ENCODE measurements at regions not wholly inside any gene's neighbourhood (a gene's known extent, or its start where the extent isn't known, plus 50 kb on each side); places are given as distances from the start of the nearest gene placed in this dataset.

DNA sequence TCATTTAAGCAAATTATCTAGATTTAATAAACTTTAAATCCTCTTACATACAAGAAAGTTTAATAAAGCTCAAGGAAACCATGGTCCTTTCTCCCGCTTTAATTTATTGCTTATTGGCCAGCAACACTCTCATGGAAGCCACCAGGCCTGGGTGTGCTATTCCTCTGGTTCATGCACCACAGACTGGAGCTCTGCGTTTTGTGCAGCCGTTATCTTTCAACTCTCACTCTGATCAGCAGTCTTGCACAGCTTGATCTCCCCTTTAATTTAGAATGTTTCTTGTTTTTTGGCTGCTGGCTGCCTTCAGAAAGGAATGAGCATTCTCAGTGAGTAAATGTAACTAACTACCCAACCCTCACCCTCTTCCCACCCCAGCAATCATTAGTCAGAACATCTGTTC, 318.7 kb downstream of the MEIS1 start:
- no peak overlapping the region for H3K4me2 ChIP-seq
- TF ChIP-seq Cebpa-rat (IDR thresholded peaks at IDR 0.05) = no peak
- peaks cover 7% of the 10 kb centered on the region; the same call in 1 of the 2 replicates for H3K4me1 ChIP-seq
- H4K20me1 ChIP-seq = no peaks in the 10 kb centered on the region
- no peak overlapping the region for H3K27ac ChIP-seq
- no peak overlapping the region for H3K9ac ChIP-seq
- H3K27me3 ChIP-seq = no peaks in the 10 kb centered on the region
- no peaks in the 10 kb centered on the region for H3K36me3 ChIP-seq
- H3K9me3 ChIP-seq = 0 out of 2 replicates have a peak, but pooled peaks cover 5% of the 10 kb centered on the region
- H3K4me3 ChIP-seq = no peak overlapping the region

DNA sequence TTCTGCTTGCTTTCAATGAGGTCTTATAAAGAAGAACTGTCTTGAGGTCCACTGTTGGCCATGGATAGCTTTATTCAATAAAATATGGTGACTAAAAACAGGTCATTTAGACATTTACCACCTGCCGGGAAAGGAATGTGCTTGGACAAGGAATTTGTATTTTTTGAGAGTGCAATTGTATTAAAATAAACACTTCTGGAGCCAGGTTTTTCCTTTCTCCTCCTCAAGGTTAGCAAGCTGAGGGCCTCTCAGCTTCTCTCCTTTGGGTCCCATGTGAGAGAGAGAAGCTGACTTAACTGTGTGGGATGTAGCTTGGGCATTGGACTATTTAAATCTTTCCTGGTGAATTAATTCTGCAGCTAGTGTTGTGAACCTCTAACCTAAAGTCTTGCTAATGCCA, 321.0 kb downstream of the MEIS1 start:
- Histone ChIP-seq H3K4me2 (no peak overlapping the region), H3K27ac (no peak overlapping the region), H4K20me1 (no peaks in the 10 kb centered on the region), H3K4me3 (no peak overlapping the region), H3K36me3 (no peaks in the 10 kb centered on the region), H3K4me1 (no peaks in the 10 kb centered on the region), H3K9me3 (0 out of 2 replicates have a peak, but pooled peaks cover 5% of the 10 kb centered on the region), H3K9ac (no peak overlapping the region), H3K27me3 (no peaks in the 10 kb centered on the region)
- TF ChIP-seq Cebpa-rat (IDR thresholded peaks at IDR 0.05) = no peak

DNA sequence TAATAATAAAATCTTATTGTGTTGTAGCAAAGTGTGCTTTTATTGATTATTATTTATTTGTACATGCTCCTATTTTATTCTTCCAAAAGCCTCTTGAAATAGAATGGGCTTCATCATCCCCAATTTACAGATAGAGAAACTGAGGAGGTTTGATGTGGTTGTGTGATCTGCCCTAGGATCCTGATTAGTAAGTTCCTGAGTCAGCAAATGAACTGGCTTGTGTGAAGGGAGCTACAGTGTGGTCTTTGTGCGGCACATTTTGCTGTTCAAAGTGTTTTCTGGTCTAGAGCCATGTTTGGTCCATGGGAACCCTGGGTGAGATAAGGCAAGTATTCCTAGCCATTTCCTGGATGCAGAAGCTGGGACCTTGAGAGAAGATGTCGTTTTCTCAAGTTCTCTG, 326.9 kb downstream of the MEIS1 start:
- TF ChIP-seq Cebpa-rat (IDR thresholded peaks at IDR 0.05) = no peak
- no peak overlapping the region for H3K4me3 ChIP-seq
- H3K9ac ChIP-seq = no peak overlapping the region
- no peaks in the 10 kb centered on the region for H3K27me3 ChIP-seq
- H3K27ac ChIP-seq = no peak overlapping the region
- no peak overlapping the region for H3K4me2 ChIP-seq
- H3K4me1 ChIP-seq = no peaks in the 10 kb centered on the region
- no peaks in the 10 kb centered on the region for H3K36me3 ChIP-seq
- H3K9me3 ChIP-seq = 0 out of 2 replicates have a peak, but pooled peaks cover 5% of the 10 kb centered on the region
- no peaks in the 10 kb centered on the region for H4K20me1 ChIP-seq

DNA sequence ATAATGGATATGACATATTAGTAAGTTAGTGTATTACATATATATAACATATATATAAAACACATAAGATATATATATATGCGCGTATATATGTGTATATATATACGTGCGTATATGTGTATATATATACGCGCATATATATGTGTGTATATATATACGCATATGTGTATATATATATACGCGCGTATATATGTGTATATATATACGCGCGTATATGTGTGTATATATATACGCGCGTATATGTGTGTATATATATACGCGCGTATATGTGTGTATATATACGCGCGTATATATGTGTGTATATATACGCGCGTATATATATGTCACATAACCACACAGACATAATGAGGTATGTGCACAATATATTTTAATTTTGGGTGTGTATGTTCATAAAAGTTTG, 327.8 kb downstream of the MEIS1 start:
- no peak overlapping the region for H3K9ac ChIP-seq
- H3K4me3 ChIP-seq = no peak overlapping the region
- H3K9me3 ChIP-seq = no peaks in the 10 kb centered on the region
- H4K20me1 ChIP-seq = no peaks in the 10 kb centered on the region
- no peak overlapping the region for H3K4me2 ChIP-seq
- TF ChIP-seq Cebpa-rat (IDR thresholded peaks at IDR 0.05) = no peak
- H3K4me1 ChIP-seq = no peaks in the 10 kb centered on the region
- H3K27me3 ChIP-seq = no peaks in the 10 kb centered on the region
- H3K27ac ChIP-seq = no peak overlapping the region
- no peaks in the 10 kb centered on the region for H3K36me3 ChIP-seq

DNA sequence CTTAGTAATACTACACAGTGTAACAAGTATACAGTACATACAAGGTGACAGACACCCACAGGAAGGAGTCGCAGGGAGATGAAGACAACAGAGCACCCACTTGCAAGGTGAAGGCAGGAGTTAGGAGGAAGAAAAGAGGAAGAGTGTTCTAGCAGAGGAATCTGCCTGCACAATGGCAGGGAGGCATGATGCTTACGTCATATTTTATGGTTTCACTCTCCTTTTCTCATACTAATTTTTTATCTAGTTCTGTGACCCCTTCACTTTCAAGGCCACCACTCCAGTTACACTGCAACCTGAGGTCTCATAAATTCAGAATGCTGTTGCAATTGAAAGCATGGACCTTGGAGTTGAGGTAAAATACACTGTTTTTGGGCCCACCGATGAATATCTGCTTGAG, 331.7 kb downstream of the MEIS1 start:
- Histone ChIP-seq H3K4me2 (no peak overlapping the region), H3K9me3 (no peaks in the 10 kb centered on the region), H3K4me1 (peaks cover 13% of the 10 kb centered on the region), H4K20me1 (no peaks in the 10 kb centered on the region), H3K9ac (no peak overlapping the region), H3K27ac (no peak overlapping the region), H3K36me3 (no peaks in the 10 kb centered on the region), H3K4me3 (no peak overlapping the region), H3K27me3 (no peaks in the 10 kb centered on the region)
- TF ChIP-seq Cebpa-rat (IDR thresholded peaks at IDR 0.05) = no peak

DNA sequence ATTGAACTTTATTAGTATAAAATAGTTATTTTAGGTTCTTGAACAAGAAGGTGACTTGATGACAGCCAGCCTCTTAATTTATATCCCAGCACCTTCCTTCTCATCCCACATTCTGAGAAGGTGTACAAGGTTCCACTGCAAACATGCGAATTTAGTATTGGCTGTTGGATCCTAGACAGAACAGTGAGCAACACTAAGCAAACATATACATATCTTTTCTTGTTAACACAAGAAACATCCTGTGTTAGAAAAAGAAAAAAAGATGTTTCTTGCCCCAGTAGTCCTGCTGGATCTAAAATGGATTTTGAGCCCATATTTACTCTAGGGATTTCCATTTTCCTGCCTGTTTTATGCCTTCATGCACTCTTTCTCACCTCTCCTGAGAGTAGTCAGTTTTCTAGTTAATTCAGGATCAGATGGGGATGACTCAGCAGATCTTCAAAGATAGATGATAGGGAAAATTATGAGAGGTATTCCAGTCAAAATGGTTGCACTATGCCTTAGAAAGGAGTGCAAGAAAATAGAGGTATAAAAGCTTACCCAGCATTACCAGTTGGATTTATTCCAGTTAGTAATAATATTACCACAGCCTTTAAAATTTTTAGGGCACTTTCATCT, 336.5 kb downstream of the MEIS1 start:
- H3K27ac ChIP-seq = no peak overlapping the region
- no peak overlapping the region for H3K4me3 ChIP-seq
- no peaks in the 10 kb centered on the region for H3K9me3 ChIP-seq
- peaks cover 13% of the 10 kb centered on the region for H3K4me1 ChIP-seq
- TF ChIP-seq Cebpa-rat (IDR thresholded peaks at IDR 0.05) = no peak
- H3K4me2 ChIP-seq = no peak overlapping the region
- H3K27me3 ChIP-seq = no peaks in the 10 kb centered on the region
- H3K9ac ChIP-seq = no peak overlapping the region
- H4K20me1 ChIP-seq = no peaks in the 10 kb centered on the region
- no peaks in the 10 kb centered on the region for H3K36me3 ChIP-seq

DNA sequence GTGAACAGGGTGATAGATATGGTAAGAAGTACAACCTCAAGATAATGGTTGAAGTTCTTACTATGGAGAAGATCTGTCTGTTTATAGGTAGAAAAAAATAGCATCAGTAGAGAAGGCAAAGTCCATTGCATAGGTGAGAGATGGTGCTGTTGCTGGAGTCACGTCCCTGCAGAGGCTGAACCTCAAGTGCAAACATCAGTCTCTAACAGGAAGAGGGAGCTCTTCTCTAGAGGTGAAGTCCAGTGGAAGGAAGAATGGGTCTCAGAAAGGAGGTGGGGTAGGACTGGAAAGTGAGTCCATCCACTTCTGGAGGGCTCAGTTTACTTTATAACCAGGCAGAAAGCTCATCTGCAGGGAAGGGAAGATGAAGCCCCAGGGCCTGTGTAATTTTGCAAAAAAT, 337.7 kb downstream of the MEIS1 start:
- Histone ChIP-seq H3K36me3 (no peaks in the 10 kb centered on the region), H4K20me1 (no peaks in the 10 kb centered on the region), H3K4me1 (peaks cover 13% of the 10 kb centered on the region), H3K9ac (no peak overlapping the region), H3K27me3 (no peaks in the 10 kb centered on the region), H3K9me3 (no peaks in the 10 kb centered on the region), H3K4me2 (no peak overlapping the region), H3K4me3 (no peak overlapping the region), H3K27ac (no peak overlapping the region)
- TF ChIP-seq Cebpa-rat (IDR thresholded peaks at IDR 0.05) = no peak

DNA sequence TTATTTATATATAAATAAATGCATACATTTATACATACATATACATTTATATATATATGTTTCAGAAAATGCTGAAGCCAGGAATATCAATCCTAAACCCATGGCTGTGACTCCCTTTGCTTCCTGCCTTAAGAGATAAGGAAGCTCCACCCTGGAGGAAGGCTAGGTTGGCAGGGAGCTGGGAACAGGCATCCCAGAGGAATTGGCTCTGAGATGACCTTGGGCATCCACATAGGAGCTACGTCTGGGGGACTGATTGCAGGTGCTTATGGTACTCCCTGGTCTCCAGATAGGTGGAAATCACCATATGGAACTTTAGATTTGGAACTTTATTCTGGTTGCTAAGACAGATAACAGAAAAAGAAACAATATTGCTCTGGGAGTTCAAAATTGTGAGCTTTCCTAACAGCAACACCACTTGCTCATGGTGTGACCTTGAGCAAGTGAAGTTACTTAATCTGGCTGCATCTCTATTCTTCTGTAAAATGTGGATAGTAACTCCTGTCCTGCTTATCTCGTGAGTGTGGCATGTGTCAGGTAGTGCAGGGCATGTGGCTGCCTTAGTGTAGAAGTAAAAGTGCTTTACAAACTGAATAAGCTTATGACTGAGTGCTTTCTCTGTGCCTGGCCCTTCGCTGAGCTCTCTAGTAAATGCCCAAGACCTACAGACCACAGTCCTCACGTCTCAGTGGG, 341.0 kb downstream of the MEIS1 start:
- Histone ChIP-seq H3K36me3 (no peaks in the 10 kb centered on the region), H3K9ac (no peak overlapping the region), H3K27me3 (no peaks in the 10 kb centered on the region), H3K4me2 (no peak overlapping the region), H3K9me3 (no peaks in the 10 kb centered on the region), H3K27ac (no peak overlapping the region), H4K20me1 (no peaks in the 10 kb centered on the region), H3K4me1 (no peaks in the 10 kb centered on the region), H3K4me3 (no peak overlapping the region)
- TF ChIP-seq Cebpa-rat (IDR thresholded peaks at IDR 0.05) = no peak

DNA sequence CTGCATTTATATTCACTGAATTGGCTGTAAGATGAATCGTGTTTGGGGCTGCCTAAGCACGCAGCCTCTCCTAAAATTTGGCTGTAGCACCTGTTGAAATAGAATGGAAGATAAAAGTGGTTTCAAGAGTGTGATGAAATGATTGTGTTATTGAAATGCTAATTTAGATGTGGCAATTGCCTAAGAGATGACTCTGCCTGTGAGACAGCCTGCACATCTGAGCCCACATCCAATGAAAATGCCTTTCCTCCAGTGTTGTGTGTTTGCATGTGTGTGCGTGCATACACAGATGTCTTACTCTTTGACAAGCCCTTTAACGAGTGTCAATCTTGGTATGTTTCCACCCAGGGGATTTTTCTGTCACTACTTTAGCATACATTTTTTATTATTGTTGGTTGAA, 346.9 kb downstream of the MEIS1 start:
- no peaks in the 10 kb centered on the region for H4K20me1 ChIP-seq
- H3K9ac ChIP-seq = no peak overlapping the region
- H3K27ac ChIP-seq = no peak overlapping the region
- no peaks in the 10 kb centered on the region for H3K4me1 ChIP-seq
- H3K4me3 ChIP-seq = no peak overlapping the region
- no peak for TF ChIP-seq Cebpa-rat (IDR thresholded peaks at IDR 0.05)
- no peaks in the 10 kb centered on the region for H3K36me3 ChIP-seq
- no peaks in the 10 kb centered on the region for H3K27me3 ChIP-seq
- H3K4me2 ChIP-seq = no peak overlapping the region
- H3K9me3 ChIP-seq = no peaks in the 10 kb centered on the region

DNA sequence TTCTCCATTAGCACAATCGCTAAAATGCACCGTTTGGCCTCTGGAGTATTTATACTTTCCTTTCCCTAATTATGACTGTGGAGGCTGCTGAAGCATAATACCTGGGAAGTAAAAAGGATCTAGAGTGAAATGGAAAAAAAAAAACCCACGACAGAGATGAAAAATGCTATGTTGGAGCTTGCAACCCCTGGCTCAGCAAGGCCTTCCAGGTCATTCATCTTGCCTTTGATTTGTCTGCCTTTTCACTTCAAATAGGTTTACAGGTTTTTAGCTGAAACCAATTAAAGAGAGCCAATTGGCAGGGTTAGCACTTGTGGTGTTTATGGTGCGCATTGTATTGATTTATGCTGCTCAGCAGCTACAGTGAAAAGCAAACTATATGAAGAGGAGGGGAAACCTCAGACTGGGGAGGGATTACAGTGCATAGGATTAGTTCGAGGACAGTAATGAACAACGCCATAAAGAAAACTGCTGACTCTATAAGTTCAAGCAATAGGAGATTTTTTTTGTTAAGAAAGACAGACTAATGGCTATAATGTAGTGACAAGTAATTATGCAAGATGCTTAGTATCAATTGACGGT, 347.9 kb downstream of the MEIS1 start:
- H3K4me1 ChIP-seq = no peaks in the 10 kb centered on the region
- H3K9ac ChIP-seq = no peak overlapping the region
- no peak overlapping the region for H3K27ac ChIP-seq
- no peak overlapping the region for H3K4me2 ChIP-seq
- no peaks in the 10 kb centered on the region for H3K9me3 ChIP-seq
- H3K27me3 ChIP-seq = no peaks in the 10 kb centered on the region
- no peaks in the 10 kb centered on the region for H3K36me3 ChIP-seq
- H4K20me1 ChIP-seq = no peaks in the 10 kb centered on the region
- no peak overlapping the region for H3K4me3 ChIP-seq
- no peak for TF ChIP-seq Cebpa-rat (IDR thresholded peaks at IDR 0.05)

All from BLaER1 (cell line).